ENCODE measurements at regions not wholly inside any gene's neighbourhood (a gene's known extent, or its start where the extent isn't known, plus 50 kb on each side); places are given as distances from the start of the nearest gene placed in this dataset.
"Not testable (repeated sequence)": the region's sequence is repeated elsewhere in the genome, so short reads cannot be mapped to it uniquely, and the experiment has no call there.

DNA sequence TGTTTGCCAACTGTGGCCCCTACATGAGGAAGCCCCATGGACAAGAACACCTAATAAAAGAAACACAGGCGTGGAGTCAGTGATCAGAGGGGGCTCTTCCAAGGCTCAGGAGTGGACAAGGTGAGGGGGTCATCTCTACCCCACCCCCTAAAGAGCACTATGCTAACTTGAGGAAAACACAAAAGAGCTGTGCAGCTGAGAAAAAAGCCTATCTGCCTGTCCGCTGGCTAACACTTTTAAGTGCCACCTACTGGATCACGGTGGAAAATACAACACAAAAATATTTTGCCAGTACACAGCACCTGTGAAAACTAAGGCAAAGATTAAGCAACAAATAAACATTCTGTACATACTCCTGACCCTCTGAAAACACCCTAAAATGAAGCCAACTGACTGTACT is 53.1 kb upstream of the COBL start:
- DNase-seq (ENCODE audit: low read depth), result no peak

DNA sequence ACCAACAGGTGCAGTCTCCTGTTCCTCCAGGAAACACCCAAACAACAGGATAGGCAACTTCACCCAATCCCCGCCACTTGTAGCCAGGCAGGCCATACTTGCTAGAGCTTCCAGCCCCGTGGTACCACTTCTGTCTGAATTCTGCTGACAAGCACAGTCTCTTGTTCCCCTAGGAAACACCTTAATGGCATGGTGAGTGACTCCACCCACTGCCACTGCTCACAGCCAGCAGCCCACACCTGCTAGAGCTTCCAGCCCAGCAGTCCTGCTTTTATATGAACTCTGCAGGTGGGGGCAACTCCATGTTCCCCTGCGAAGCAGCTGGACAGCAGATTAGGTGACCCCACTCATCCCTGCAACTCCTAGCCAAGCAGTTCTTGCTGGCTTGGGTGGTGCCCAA is 52.6 kb upstream of the COBL start:
- not testable (repeated sequence) for DNase-seq (ENCODE audit: low read depth)

DNA sequence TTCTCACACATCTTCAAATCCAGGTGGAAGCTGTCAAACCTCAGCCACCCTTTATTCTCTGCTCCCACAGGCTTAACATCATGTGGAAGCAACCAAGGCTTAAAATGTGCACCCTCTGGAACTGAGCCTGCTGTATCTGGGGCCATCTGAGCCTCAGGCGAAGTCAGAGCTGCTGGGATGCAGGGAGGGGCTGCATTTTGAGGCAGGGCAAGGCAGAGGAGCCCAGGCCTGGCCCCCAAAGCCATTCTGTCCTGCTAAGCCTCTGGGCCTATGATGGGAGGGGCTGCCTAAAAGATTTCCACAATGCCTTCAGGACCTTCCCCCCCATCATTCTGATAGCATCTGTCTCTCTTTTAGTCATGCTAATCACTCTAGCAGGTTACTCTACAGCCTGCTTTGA is 51.7 kb upstream of the COBL start:
- no peak for DNase-seq (ENCODE audit: low read depth)

DNA sequence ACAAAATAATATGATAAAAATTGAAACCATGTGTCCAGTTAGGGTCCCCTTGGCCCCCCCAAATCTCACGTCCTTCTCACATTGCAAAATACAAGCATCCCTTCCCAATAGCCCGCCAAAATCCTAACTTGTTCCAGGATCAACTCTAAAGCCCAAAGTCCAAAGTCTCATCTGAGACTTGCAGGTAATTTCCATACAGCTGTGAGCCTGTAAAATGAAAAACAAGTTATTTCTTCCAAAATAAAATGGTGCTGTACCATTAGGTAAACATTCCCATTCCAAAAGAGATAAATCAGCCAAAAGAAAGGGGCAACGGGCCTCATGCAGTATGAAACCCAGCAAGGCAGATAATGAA is 51.0 kb upstream of the COBL start:
- DNase-seq (ENCODE audit: low read depth), result no peak

DNA sequence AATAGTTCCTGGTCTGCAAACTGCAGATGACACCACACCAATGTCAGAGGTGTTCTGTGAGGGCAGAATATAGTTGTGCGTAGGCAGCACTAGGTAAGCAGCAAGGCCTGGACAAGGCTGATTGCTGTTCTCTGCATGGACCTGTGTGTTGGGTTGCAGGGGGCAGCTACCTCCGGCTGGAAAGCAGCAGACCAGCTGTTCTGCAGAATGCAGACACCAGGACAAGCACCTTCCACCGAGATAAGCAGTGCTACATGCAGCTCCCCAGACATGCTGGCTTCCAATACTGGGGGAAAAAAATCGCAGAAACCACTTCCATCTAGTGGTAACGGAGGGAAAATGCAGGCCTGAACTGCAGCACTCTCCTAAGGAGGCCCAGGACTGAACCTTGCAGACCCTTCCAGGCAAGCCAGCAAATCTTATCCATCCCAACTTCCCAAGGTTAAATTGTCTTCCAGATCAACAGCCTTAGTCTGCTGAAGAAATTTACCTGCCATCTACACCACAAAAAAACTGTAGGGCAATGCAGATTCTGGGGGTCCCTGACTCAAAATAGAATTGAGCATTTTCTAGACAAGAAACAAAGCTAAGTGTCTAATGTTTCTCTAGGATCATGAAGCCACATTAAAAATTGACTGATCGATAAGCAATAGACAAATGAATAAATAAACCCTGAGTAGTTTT is 50.5 kb upstream of the COBL start:
- no peak for DNase-seq (ENCODE audit: low read depth)

Data from stimulated activated CD8-positive, alpha-beta memory T cell treated with anti-CD3 and anti-CD28 coated beads, Interleukin-12 subunit alpha, Interleukin-12 subunit beta, amount 100 ng/mL, for 1 hour (primary cell).